HUDEP-2 (cell line): ENCODE measurements at regions not wholly inside any gene's neighbourhood (a gene's known extent, or its start where the extent isn't known, plus 50 kb on each side); places are given as distances from the start of the nearest gene placed in this dataset.
"Not testable (repeated sequence)": the region's sequence is repeated elsewhere in the genome, so short reads cannot be mapped to it uniquely, and the experiment has no call there.

Experiments
- DNase-seq, 76 experiments: peaks; one replicate each; lab custom pipeline; 2025; ENCODE audit not compliant: unreplicated experiment in 76 of 76; lab: John Stamatoyannopoulos, UW

DNA sequence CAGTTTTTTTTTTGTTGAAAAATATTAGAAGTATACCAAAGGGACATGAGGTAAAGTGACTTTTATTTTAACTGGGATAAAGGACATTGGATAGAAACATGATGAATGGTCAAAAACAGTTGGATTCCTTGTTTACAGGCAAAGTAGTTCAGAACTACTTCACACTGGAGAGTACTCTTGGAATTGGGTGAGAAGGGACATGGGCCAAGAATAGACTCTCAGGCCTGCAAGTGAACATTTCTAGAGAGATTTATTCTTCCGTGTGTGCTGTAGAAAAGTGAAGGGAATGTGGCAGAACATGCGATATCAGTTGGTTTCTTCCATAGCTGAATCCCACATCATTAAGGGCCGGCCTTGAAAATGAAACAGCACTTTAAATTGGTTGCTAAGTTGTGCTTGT is 290.5 kb downstream of the ADGRL2 start:
- no peak for DNase-seq

DNA sequence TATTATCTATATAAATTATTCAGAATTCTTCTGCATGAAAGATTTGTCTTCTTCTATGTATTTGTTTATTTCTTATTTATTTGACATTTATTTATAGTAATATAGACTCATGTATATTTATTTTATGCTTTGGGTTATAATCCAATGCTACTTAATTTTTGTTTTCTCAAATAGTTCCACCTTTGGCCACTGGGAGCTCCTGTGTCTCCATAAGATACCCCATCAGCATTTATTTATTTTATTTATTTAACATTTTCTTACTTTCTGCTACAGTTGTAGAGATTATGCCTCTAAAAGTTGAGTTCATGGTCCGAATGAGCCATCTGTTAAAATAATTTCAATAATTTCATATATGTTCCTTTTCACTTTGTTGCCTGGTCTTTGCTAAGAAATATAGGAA is 289.4 kb downstream of the ADGRL2 start:
- DNase-seq, result no peak

DNA sequence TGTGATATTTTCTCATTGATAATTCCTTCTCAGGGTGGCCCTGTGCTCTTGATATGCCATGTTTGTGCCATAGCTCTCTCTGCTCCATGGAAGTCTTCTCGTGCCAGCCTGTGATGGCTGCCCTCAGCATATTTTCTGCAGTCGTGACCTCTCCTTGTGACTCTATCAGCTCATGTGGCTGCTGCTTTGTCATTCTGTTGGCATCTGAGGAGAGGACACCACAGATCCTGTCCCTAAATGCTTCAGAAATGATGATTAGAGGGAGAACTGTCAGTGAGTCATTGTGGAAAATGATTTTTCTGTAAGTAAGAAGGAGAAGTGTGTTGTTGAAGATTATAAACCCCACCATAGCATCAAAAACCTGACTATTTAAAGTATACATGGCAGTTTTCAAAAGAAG is 286.0 kb downstream of the ADGRL2 start:
- no peak for DNase-seq

DNA sequence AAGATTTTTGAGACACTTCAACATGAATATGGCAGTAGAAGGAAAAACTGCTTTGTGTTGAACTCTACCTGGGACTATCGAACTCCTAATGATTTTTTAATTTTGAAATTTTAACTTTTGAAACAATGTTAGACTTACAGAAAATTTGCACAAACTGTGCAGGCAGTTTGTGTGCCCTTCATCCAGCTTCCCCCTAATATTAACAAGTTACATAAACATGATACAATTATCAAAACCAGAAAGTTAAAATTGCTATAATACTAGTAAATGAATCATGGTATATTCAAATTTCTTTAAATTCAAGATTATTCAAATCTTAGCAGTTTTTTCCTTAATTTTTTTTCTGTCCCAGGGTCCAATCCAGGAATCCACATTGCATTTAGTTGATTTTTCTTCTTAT is 278.9 kb downstream of the ADGRL2 start:
- no peak for DNase-seq

DNA sequence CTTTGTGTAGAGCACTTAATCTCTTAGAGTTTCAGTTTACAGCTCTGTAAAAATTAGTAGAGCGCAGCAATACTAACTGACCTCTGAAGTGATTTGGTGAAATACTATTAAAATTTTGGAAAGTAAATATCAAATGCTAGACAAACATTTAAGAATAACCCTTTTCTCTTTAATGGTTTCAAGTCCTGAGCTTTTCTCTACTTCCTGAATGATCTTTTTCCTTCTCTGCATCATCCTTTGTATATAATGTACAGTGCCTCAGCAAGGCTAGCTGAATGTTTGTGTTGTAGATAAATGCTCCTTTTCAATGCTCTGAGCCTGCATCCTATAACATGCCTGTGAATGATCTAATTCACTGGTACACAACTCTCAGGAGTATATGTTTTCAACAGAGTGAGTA is 272.9 kb downstream of the ADGRL2 start:
- no peak for DNase-seq

DNA sequence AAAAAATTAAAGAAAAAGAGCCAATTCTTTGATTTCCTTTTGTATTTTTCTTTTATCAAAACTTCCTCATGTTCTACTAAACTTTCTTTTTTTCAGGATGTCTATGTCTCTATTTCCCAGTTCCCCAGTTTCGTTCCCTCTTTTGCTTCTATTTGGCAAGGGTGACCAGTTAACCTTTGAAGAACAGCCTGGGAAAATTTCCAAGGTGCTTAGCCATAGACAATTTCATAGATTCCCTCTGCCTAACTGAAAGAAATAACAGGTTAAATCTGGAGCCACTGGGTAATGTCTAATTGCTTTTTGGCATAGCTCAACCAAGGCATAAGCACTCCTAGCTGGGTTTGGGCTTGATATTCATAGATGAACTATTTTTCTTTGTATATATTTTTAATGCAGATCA is 272.3 kb downstream of the ADGRL2 start:
- DNase-seq, result no peak

DNA sequence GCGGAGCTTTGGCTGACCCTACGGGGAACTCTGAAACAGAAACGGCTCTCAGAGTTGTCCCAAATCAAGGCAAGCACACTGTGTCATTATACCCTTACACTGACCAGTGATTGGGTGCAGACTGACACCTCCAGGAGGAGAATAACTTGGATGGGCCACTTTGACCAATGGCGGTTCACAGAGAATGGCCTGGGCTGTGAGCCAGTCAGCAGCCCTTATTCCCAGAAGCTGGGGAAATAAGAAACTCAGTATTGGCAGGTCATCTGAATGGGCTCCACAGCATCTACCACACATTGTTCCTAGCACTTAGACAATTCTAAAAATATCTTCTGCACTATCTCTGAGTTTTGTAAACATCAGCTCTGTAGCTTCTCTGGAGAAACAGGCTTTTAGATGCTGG is 265.2 kb downstream of the ADGRL2 start:
- DNase-seq, result no peak

DNA sequence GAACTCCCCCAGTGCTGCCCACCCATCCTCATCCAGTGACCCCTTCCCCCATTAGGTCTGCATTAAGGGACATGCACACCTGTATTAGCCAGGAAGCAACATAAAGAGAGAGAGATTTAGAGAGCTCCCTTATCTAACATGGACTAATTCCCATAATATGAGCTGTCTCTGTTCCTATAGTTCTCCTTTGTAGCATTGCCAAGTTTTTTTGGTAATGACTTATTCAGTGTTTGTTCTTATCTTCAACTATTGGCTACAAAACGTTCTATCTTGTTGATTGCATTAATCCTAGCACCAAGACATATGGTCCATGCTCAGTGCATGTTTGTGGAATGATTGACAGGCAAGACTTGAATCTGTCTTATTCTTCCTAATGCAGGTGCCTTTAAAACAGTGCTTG is 264.0 kb downstream of the ADGRL2 start:
- no peak for DNase-seq

DNA sequence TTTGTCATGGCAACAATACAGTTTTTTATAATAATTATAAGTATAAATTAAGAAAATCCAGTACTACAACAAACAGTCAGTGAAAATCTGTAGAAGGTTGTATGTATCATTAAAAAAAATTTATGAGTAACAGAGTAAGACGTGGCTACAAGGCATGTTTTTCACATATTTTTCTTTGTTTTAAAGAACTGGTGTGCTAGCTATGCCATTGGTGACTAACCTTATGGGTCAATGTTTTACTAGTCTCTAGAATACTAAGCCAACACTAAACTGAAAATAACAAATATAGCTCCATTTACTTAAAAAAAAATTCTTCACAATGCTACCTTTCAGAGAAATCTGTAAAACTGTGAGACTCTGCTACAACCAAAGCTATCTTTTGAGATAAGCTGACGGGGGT is 261.5 kb downstream of the ADGRL2 start:
- no peak for DNase-seq

DNA sequence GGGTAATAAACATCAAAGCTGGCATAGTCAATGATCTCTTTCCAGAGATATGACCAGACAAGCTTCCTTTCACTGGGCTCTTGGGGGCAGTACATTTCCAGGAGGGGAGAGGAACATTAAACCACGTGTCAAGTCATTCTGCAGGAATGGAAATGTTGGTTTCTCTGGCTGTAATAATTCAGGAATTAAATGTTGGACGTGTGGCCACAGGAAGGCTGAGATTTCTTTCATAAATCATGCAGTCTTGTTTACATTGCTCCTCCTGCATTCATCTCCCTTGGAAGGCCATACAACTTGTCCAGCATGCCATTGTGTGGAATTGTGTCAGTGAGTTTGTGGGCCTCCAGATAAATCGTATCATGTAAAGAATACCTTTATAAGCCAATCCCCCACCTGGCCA is 259.2 kb downstream of the ADGRL2 start:
- no peak for DNase-seq

DNA sequence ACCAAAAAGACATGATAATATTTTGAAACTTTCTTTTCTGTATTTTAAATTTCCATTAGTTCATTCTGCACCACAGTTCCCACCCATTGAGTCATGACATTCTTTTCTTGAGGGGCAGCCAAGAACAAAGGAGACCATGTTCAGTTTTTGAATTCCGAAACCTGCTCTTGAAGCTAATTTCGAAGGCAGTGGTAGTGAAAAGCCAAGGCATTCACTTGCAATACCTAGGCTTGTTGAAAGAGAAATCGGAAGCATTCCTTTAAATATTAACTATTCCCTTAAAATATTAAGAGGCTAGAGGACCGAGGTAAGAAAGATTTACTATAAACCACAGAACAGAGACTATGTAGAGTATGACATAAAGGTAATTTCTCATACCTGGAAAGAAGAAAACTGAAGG is 256.3 kb downstream of the ADGRL2 start:
- DNase-seq, result no peak

DNA sequence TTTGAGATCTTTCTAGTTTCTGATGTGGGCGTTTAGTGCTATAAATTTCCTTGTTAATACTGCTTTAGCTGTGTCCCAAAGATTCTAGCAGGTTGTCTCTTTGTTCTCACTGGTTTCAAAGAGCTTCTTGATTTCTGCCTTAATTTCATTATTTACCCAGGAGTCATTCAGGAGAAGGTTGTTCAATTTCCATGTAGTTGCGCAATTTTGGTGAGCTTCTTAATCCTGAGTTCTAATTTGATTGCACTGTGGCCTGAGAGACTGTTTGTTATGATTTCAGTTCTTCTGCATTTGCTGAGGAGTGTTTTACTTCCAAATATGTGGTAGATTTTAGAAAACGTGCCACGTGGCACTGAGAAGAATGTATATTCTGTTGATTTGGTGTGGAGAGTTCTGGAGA is 254.6 kb downstream of the ADGRL2 start:
- DNase-seq, result not testable (repeated sequence)

DNA sequence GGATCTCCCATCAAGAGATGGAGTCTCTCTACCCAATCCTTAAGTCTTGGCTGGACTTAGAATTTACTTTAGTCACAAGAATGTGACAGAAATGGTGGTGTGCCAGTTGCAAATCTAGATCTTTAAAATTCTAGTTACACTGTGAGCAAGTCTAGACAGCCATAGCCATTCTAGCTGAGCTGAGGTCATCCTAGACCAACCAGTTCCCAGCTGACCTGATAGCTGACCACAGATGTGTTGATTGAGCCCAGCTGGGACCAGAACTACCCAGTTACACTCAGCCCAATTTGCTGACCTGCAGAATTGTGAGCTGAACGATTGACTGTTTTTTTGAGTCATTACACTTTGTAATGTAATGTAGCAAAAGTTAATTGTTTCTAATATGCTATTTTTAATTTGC is 251.8 kb downstream of the ADGRL2 start:
- no peak for DNase-seq

DNA sequence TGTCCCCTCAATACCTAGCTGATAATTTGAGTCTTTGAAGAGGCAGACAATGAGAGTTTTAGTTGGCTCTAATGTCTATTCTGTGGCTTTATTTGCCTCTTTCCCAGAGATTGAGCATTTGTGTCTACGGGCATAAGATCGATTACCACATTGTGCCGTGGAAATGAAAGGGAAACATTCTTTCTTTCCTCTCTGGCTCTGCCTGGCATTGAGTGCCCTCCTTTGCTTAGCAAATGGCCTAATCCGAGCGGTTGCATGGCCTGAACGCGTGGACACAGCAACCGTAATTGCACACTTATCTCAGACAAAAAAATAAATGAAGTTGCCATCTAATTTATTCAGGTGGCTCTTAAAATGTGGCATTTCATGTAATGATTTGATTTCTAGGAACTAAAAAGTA is 247.9 kb downstream of the ADGRL2 start:
- DNase-seq, result no peak

DNA sequence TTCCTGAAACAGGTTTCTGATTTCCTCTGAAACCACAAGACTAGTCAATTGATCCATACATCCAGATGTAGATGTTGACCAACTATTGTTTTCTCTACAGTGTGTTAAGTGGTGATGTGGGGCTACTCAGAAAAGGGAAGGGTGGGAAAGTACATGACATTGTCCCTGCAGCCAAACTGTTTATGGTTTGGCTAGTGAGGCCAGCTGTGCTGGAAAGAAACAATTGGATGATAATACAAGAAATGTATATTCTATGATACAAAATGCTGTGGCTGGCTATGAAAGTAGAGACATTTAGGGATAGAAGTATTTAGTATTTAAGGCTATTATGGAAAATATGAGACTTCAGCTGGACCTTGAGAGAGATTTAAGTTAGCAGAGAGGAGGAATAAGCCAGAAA is 244.5 kb downstream of the ADGRL2 start:
- DNase-seq, result no peak

DNA sequence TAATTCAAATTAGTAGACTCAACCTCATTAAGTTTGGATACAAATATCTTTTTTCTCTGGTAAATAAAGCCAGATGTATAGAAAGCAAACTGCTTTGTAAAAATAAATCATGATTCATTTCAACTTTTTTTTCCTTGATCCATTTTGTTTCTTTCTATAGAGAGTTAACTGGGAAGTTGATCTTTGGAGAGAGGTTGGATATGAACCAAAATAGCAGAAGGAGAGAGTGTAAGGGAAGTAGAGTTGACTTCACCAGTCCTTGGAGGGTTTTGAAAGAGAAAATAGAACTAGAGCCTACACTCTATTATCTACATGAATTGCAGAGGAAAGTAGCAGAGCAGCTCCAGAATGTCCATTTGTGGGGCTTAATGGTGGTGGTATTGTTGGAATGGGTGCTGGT is 243.8 kb downstream of the ADGRL2 start:
- DNase-seq, result no peak

DNA sequence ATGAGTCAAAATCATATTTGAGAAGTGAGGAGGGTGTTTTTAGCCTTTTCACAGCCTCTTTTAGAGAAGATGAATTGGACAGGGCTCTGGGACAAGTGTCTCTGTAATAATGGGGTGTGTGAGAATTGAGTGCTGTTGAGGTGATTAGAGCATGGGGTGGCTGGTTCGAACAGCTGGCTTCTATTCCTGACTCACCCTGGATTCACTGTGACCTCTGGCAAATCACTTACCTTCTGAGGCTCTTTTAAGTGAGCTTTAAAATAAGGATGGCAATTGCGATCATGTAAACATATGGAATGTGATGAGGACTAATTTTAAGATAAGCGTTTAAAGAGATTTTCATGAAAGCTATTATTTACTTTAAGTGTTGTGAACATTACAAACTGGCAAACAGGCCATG is 243.4 kb downstream of the ADGRL2 start:
- no peak for DNase-seq

DNA sequence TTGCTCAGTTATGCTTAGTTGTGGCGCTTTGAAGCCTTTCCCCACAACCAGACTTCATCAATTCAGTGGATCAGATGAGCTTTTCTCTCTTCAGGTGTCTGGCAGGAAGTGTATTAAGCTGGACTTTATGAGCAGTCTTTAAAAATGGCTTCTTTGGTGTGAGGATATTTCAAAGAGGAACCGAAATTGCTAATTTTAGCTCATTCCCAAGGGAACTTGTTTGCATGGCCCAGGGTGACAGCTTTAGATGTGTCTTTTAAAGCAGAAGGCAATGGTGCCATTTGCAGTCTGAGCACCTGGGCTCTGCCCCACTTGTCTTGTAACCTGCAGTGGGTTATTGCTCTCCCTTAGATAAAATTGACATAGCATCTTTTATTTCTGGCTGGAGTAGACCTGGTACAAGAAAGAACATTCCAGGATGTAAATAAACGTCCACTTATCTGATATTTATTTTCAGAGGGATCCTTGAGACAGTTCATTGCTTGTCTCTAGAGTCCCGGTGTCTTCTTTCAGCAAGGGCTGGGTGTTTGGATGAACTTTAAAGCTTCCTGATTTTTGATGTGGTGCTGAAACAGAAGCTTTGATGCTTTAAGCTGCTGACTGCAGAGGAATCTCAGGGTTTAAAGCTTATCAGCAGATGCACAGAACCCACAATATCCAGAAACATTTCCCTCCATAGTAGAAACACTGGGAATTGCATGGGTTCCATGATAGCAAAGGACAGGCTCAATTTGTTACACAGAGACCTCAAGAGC is 241.7 kb downstream of the ADGRL2 start:
- no peak for DNase-seq
